ENCODE measurements at regions not wholly inside any gene's neighbourhood (a gene's known extent, or its start where the extent isn't known, plus 50 kb on each side); places are given as distances from the start of the nearest gene placed in this dataset.

- TF ChIP-seq, protein P1, sequence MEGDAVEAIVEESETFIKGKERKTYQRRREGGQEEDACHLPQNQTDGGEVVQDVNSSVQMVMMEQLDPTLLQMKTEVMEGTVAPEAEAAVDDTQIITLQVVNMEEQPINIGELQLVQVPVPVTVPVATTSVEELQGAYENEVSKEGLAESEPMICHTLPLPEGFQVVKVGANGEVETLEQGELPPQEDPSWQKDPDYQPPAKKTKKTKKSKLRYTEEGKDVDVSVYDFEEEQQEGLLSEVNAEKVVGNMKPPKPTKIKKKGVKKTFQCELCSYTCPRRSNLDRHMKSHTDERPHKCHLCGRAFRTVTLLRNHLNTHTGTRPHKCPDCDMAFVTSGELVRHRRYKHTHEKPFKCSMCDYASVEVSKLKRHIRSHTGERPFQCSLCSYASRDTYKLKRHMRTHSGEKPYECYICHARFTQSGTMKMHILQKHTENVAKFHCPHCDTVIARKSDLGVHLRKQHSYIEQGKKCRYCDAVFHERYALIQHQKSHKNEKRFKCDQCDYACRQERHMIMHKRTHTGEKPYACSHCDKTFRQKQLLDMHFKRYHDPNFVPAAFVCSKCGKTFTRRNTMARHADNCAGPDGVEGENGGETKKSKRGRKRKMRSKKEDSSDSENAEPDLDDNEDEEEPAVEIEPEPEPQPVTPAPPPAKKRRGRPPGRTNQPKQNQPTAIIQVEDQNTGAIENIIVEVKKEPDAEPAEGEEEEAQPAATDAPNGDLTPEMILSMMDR (IDR thresholded peaks at IDR 0.05): no peak
- DNase-seq (ENCODE audit: extremely low spot score, unreplicated experiment): no peak
- Mint-ChIP-seq H3K9me3 (ENCODE audit: unreplicated experiment) (no peaks in the 10 kb centered on the region), H3K27me3 (ENCODE audit: unreplicated experiment) (peaks cover 13% of the 10 kb centered on the region), H3K27ac (ENCODE audit: unreplicated experiment) (no peak overlapping the region), H3K4me1 (ENCODE audit: unreplicated experiment) (no peaks in the 10 kb centered on the region), H3K36me3 (ENCODE audit: unreplicated experiment) (no peaks in the 10 kb centered on the region), H3K4me3 (ENCODE audit: unreplicated experiment) (no peak overlapping the region)
Observed at GRCh38 chr4:162957521-162958143, 209.1 kb downstream of the NAF1 start.

- Mint-ChIP-seq H3K27me3 (ENCODE audit: unreplicated experiment) (peaks cover 10% of the 10 kb centered on the region), H3K4me1 (ENCODE audit: unreplicated experiment) (no peaks in the 10 kb centered on the region), H3K9me3 (ENCODE audit: unreplicated experiment) (no peaks in the 10 kb centered on the region), H3K4me3 (ENCODE audit: unreplicated experiment) (no peak overlapping the region), H3K27ac (ENCODE audit: unreplicated experiment) (no peak overlapping the region), H3K36me3 (ENCODE audit: unreplicated experiment) (no peaks in the 10 kb centered on the region)
- TF ChIP-seq, protein P1 (IDR thresholded peaks at IDR 0.05): no peak
- no peak for DNase-seq (ENCODE audit: extremely low spot score, unreplicated experiment)
Observed at GRCh38 chr4:162954976-162955375, 211.7 kb downstream of the NAF1 start.

DNA sequence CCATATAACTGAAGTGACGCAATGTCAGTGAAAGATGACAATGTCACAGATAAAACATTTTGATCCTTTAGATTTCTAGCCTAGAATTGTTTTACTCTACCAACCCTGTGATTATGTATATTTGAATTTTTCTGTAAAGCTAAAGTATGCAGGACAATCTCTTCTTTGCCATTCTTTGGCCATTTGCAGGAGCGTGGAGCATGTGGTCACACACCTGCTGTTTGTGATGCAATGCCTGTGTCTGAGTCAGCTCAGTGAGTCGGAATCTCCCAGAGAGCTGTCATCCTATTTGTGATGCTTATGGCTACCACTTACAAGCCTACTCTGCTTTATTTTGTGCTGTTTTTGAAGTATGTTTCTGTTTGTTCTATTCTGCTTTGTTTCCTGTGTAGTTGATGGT, 214.5 kb downstream of the NAF1 start:
- TF ChIP-seq, protein P1 (IDR thresholded peaks at IDR 0.05): no peak
- no peaks in the 10 kb centered on the region for H3K36me3 Mint-ChIP-seq (ENCODE audit: unreplicated experiment)
- no peaks in the 10 kb centered on the region for H3K27me3 Mint-ChIP-seq (ENCODE audit: unreplicated experiment)
- H3K27ac Mint-ChIP-seq (ENCODE audit: unreplicated experiment): no peak overlapping the region
- H3K9me3 Mint-ChIP-seq (ENCODE audit: unreplicated experiment): no peaks in the 10 kb centered on the region
- H3K4me3 Mint-ChIP-seq (ENCODE audit: unreplicated experiment): no peak overlapping the region
- H3K4me1 Mint-ChIP-seq (ENCODE audit: unreplicated experiment): no peaks in the 10 kb centered on the region
- DNase-seq (ENCODE audit: extremely low spot score, unreplicated experiment): no peak

GRCh38 chr4:162945713-162946112, 221.0 kb downstream of the NAF1 start:
- DNase-seq (ENCODE audit: extremely low spot score, unreplicated experiment): no peak
- H3K27ac Mint-ChIP-seq (ENCODE audit: unreplicated experiment): no peak overlapping the region
- peaks cover 8% of the 10 kb centered on the region for H3K27me3 Mint-ChIP-seq (ENCODE audit: unreplicated experiment)
- no peak overlapping the region for H3K4me3 Mint-ChIP-seq (ENCODE audit: unreplicated experiment)
- TF ChIP-seq, protein P1 (IDR thresholded peaks at IDR 0.05): no peak
- H3K9me3 Mint-ChIP-seq (ENCODE audit: unreplicated experiment): no peaks in the 10 kb centered on the region
- no peaks in the 10 kb centered on the region for H3K4me1 Mint-ChIP-seq (ENCODE audit: unreplicated experiment)
- no peaks in the 10 kb centered on the region for H3K36me3 Mint-ChIP-seq (ENCODE audit: unreplicated experiment)

DNA sequence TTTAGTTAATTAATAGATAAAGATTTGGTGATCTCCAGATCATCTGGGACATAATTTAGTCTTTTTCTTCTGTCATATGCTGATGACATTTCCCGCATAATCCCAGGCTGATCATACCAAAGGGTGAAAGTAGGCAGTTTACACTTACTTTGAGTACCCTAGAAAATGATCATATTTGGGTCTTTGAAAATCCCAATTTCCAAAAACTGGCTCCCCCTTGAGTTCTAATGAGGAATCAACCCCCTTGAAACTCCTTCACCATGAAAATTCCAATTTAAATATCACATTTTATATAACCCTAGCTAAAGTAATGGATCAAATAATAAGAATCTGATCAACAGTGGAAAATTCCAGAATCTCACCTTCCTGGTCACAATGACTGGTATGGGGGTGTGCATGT, 223.4 kb downstream of the NAF1 start:
- Mint-ChIP-seq H3K27me3 (ENCODE audit: unreplicated experiment) (peaks cover 10% of the 10 kb centered on the region), H3K36me3 (ENCODE audit: unreplicated experiment) (no peaks in the 10 kb centered on the region), H3K4me1 (ENCODE audit: unreplicated experiment) (no peaks in the 10 kb centered on the region), H3K4me3 (ENCODE audit: unreplicated experiment) (no peak overlapping the region), H3K27ac (ENCODE audit: unreplicated experiment) (no peak overlapping the region), H3K9me3 (ENCODE audit: unreplicated experiment) (no peaks in the 10 kb centered on the region)
- TF ChIP-seq, protein P1 (IDR thresholded peaks at IDR 0.05): no peak
- DNase-seq (ENCODE audit: extremely low spot score, unreplicated experiment): no peak

Measured in osteocyte (in vitro differentiated cells).